Peyer's patch (tissue), 4 donors: ENCODE measurements at regions not wholly inside any gene's neighbourhood (a gene's known extent, or its start where the extent isn't known, plus 50 kb on each side); places are given as distances from the start of the nearest gene placed in this dataset.
"Not testable (repeated sequence)": the region's sequence is repeated elsewhere in the genome, so short reads cannot be mapped to it uniquely, and the experiment has no call there.

ENCODE experiments used
- DNase-seq, 3 donors: peaks; one replicate each; pipeline ENCODE4 v3.0.0-alpha.2; 2017 to 2019
- H3K27ac ChIP-seq, 4 donors: fragments of 200-600 bp; sonication (generic); one replicate each; pipeline ENCODE4 v1.5.1; 2016 to 2019
- H3K27me3 ChIP-seq, 2 donors: fragments of 200-600 bp; sonication (generic); one replicate each; pipeline ENCODE4 v1.5.1; 2019
- H3K36me3 ChIP-seq, 3 donors: fragments of 200-600 bp; sonication (generic); one replicate each; pipeline ENCODE4 v1.5.1; 2016 to 2019
- H3K4me1 ChIP-seq, 4 donors: fragments of 200-600 bp; sonication (generic); one replicate each; pipeline ENCODE4 v1.5.1; 2016 to 2019
- H3K4me3 ChIP-seq, 4 donors: fragments of 200-600 bp; sonication (generic); 1 replicate in 3 of 4; 2 replicates in 1 of 4; pipeline ENCODE4 v1.5.1; 2016 to 2019; ENCODE audit warnings: mild to moderate bottlenecking in 1 of 4
- H3K9me3 ChIP-seq, 4 donors: fragments of 200-600 bp; sonication (generic); one replicate each; pipeline ENCODE4 v1.5.1; 2016 to 2019; ENCODE audit warnings: mild to moderate bottlenecking in 1 of 4

DNA sequence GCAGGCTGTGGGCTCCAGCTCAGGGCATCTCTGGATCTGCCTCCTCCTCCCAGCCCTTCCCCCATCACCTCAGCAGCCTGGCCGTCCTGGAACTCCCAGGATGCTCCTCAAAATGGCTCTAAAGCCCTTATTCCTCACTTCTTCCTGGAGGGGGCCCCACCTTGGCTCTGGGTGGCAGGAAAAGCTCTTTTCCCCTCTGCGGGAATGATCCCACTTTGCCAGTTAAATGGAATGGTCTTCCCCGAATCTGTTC lies 79.1 kb upstream of the GOLGA6L4 start:
- not testable (repeated sequence) for H3K27ac ChIP-seq, H3K36me3 ChIP-seq, H3K4me3 ChIP-seq, H3K4me1 ChIP-seq, DNase-seq, H3K9me3 ChIP-seq, H3K27me3 ChIP-seq

DNA sequence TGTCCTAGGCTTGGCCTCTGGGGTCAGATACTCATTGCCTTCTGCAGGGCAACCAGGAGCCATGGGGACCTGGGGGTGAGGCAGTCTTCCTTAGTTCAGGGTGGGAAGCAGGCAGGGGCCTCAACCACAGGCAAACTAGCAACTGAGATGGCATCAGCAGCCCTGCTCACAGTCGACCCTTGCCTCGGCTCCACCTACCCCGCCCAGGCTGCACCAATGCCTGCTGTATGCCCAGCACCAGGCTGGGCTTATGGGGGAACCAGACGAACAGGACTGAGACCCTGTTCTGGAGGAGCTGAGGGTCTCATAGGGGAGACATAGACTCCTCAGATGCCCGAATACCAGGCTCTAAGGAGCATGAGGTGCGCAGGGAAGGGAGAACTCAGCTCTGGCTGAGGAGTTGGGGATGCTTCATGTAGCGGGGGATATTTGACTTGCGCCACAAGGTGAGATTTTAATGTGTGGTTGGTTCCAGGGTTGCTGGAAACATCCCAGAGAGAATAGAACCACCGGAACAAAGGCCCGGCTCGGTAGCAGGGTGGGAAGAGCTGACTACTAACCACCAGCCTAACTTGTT lies 78.4 kb upstream of the GOLGA6L4 start:
- not testable (repeated sequence) for H3K27me3 ChIP-seq, H3K4me3 ChIP-seq, H3K9me3 ChIP-seq, H3K27ac ChIP-seq, H3K4me1 ChIP-seq, H3K36me3 ChIP-seq
- peak in 1 of 3 donors; percentile 26 for DNase-seq

DNA sequence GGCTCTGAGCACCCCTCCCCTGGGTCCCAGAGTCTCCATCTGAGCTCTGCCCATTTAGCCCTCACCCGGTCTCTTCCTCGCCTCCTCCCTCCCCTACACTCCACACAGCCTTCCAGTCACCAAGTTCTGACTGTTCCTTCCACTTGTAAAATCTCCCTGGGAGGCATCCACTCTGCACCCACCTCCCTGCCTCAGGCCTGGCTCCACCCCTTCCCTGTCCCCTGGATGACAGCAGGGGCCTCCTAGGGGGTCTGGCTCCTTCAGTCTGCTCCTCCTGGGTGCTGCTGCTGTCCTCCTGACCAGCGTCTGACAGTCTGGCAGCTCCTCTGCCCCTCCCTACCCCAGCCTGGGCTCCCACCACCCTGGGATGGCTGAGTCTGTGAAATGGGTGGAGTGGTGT lies 77.7 kb upstream of the GOLGA6L4 start:
- H3K27ac ChIP-seq, H3K27me3 ChIP-seq, H3K4me1 ChIP-seq, H3K4me3 ChIP-seq, DNase-seq, H3K9me3 ChIP-seq, H3K36me3 ChIP-seq: not testable (repeated sequence)

DNA sequence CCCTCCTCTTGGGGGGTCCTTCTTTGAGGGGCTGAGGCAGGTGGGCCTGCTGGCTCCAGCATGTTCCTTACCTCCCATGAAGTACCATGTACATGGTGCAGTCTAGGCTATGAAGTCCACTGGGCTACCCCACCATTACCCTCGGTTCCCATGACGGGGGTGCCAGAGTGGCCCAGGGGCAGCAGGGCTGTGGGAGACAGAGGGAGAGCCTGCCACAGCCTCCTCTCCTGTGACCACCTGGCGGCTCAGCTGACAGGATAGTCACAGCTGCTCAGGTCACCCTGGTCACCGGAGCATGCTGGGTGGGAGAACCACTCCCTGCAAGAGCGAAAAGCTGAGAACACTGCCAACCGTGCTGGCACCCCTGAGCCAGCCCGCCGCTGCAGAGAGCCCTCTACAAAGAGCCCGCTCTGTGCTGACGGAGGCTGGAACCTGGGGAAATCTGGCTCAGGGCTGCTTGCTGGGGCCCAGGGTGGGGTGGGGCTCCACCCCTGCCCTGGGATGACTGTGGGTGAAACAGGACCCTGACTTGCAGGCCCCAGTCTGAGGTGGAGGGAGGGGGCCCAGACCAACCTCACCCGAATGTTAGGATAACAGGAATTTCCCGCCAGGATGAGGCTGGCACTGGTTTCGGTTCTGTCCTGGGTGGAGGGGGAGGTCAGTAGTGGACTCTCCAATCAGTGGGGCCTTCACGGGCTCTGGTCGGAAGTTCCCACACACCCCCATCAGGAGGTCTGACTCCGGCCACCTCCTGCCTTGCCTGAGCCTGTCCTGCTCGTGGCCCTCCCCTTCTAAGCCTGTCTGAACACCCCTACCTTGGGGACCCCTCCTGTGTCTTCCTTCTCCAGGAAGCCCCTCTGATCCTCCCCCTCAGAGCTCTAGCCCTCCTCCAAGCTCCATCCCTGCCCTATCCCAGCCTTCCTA lies 76.0 kb upstream of the GOLGA6L4 start:
- DNase-seq = peak in 1 of 3 donors; percentile 29
- H3K27me3 ChIP-seq, H3K9me3 ChIP-seq, H3K27ac ChIP-seq, H3K4me1 ChIP-seq, H3K36me3 ChIP-seq, H3K4me3 ChIP-seq: not testable (repeated sequence)

DNA sequence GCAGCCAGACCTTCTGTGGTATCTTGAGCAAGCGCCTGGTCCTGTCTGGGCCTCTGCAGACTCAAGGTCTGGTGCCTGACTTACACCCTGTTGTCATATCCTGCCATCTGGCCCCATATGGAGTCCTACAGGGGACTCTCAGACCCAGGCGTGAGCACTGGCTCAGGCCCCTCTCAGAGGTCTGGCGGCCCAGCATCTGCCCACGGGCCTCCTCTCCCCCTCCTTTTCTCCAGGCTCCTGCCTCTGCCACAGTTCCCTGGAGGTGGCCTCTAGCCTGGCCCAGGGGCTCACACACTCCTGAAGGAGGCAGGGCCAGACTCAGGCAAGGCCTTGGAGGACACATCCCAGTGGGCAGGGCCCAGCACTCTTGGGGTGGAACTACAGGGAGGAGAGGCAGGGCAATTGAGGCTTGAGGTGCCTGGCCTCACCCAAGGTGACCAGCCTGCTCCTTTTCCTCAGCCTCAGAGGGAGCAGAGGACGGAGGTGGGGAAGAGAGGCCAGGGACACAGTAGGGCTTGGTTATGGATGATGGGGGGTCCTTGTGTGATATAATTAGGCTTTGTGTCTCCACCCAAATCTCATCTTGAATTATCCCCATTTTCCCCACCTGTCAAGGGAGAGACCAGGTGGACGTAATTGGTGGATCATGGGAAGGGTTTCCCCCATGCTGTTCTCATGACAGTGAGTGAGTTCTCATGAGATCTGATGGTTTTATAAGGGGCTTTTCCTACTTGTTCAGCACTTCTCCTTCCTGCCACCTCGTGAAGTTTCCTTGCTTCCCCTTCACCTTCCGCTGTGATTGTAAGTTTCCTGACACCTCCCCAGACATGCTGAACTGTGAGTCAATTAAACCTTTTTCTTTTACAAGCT lies 70.9 kb upstream of the GOLGA6L4 start:
- not testable (repeated sequence) for H3K36me3 ChIP-seq, H3K4me1 ChIP-seq, H3K27me3 ChIP-seq, H3K9me3 ChIP-seq, DNase-seq, H3K27ac ChIP-seq, H3K4me3 ChIP-seq

DNA sequence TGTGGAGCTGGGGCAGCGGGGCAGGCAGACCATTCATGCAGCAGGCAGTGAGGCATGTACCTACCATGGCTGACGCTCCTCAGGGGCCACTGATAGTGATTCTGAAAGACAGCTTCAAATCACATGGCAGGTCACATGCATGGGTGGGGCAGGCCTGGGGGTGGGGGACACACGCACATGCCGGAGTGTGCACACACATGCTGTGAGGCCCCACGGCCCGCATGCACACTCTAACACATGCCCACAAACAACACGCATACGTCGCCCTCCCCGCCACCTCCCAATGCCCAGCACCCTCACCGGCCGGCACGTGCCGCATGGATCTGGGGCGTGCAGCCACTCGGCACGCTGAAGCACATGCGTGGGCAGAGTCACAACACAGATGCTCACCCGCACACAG lies 65.5 kb upstream of the GOLGA6L4 start:
- not testable (repeated sequence) for DNase-seq, H3K27ac ChIP-seq, H3K27me3 ChIP-seq, H3K4me3 ChIP-seq, H3K9me3 ChIP-seq, H3K4me1 ChIP-seq, H3K36me3 ChIP-seq

DNA sequence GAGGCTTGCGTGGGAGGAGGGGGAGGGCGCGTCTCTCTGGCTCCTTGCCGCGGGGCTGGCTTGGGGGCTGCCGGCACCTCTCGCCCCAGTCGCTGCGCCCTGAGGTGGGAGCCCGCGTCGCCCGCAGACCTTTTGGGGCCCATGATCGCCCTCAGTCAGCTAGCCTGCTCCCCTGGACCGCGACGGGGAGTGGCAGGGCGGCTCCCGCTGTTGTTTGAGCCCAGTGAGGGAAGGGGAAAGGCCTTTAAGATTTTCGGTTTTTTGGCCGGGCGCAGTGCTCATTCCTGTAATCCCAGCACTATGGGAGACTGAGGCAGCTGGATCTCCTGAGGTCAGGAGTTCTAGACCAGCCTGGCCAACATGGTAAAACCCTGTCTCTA lies 62.4 kb upstream of the GOLGA6L4 start:
- not testable (repeated sequence) for H3K4me1 ChIP-seq, H3K36me3 ChIP-seq, H3K27ac ChIP-seq, H3K27me3 ChIP-seq, H3K9me3 ChIP-seq
- peak in 1 of 3 donors; percentile 47 for DNase-seq
- peak overlapping the region in 2 of 4 donors; percentile 26 to 33 for H3K4me3 ChIP-seq
